ENCODE measurements at regions not wholly inside any gene's neighbourhood (a gene's known extent, or its start where the extent isn't known, plus 50 kb on each side); places are given as distances from the start of the nearest gene placed in this dataset.

DNA sequence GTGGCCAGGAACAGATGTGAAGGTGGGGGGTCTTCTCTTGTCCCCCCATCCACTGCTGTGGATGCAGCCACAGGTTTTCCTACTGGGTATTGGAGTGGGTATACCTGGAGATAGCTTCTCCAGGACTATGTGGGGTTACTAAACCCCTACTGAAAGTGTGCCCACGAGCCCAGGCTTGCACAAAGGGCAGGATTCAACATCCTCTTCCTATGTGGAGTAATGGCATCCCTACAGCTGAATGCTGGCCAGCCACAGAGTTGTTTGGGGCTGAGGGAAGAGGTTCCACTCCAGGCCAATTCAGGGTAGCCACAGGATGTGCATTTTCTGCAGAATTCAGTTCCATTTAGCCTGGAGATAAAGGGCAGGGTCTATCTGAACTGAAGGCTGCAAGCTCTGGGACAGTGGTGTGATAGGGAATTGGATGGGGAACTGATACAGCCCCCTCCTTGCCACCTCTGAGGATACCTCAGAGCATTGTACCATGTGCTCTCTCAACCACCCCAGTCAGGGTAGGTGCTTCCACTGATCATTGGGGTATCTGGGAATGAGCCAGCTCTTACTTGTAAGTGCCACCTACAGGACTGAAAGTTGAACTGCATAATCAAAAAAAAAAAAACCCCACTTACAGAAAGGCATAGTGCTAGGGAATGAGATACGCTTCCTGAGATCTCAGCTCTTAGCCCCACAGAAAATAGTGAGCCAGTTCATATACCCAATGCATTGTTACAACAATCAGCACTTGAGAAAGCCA, 187.1 kb downstream of the KITLG start:
- WGBS, 5 donors: 83 to 97% (median 89%) methylated on average over 2 of the region's 2 CpGs
- Histone ChIP-seq H3K27me3 (no peaks in the 10 kb centered on the region), H3K4me1 (no peaks in the 10 kb centered on the region), H3K36me3 (no peaks in the 10 kb centered on the region), H3K9me3 (no peaks in the 10 kb centered on the region), H3K27ac (no peak overlapping the region), H3K4me3 (no peak overlapping the region)
- intact Hi-C loops (cut with DNase I; ENCODE audit: low total_unique reads): no loop called here
- TF ChIP-seq POLR2AphosphoS5 (IDR thresholded peaks at IDR 0.05): no peak
- no peak for TF ChIP-seq EP300 (IDR thresholded peaks at IDR 0.05)
- no peak for TF ChIP-seq POLR2A (IDR thresholded peaks at IDR 0.05)
- peak in 4 of 7 experiments; percentile 7 to 29 (median 17) for TF ChIP-seq CTCF (IDR thresholded peaks at IDR 0.05)
- no peak for DNase-seq

GRCh38 chr12:88398031-88398430, 182.2 kb downstream of the KITLG start:
- H3K36me3 ChIP-seq: no peaks in the 10 kb centered on the region
- intact Hi-C loops (cut with DNase I; ENCODE audit: low total_unique reads): no loop called here
- H3K4me1 ChIP-seq: peaks cover 0 to 12% (median 7%) of the 10 kb centered on the region in 4 donors
- TF ChIP-seq POLR2AphosphoS5 (IDR thresholded peaks at IDR 0.05): no peak
- no peak for TF ChIP-seq EP300 (IDR thresholded peaks at IDR 0.05)
- TF ChIP-seq CTCF (IDR thresholded peaks at IDR 0.05): no peak
- TF ChIP-seq POLR2A (IDR thresholded peaks at IDR 0.05): no peak
- WGBS, 5 donors: 91 to 98% (median 93%) methylated on average over 2 of the region's 2 CpGs
- no peak overlapping the region for H3K27ac ChIP-seq
- H3K9me3 ChIP-seq: no peaks in the 10 kb centered on the region
- no peaks in the 10 kb centered on the region for H3K27me3 ChIP-seq
- H3K4me3 ChIP-seq: no peak overlapping the region
- DNase-seq: no peak

DNA sequence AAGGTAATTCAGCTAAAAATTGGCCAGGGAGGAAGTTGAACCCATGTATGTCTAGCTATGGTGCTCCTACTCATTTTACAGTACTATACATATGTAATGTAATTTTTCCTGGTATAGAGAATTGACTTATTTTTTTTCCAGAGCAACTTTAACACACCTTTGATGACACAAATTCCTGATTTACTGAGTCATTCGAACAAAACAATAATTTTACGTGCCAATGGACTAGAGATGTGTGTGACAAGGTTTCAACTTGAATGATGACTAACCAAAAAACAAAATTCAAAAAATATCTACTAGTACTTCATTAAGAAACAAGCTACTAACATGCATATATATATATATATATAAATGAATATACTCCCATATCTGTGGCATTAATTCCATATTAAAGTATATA, 180.5 kb downstream of the KITLG start:
- WGBS, 5 donors: 62 to 81% (median 76%) methylated on average over 2 of the region's 2 CpGs
- Histone ChIP-seq H3K4me3 (no peak overlapping the region), H3K27me3 (no peaks in the 10 kb centered on the region), H3K27ac (no peak overlapping the region), H3K4me1 (peaks cover 0 to 12% (median 7%) of the 10 kb centered on the region in 4 donors), H3K9me3 (no peaks in the 10 kb centered on the region), H3K36me3 (no peaks in the 10 kb centered on the region)
- DNase-seq: no peak
- intact Hi-C loops (cut with DNase I; ENCODE audit: low total_unique reads): no loop called here
- TF ChIP-seq CTCF (IDR thresholded peaks at IDR 0.05) (no peak), POLR2A (IDR thresholded peaks at IDR 0.05) (no peak), EP300 (IDR thresholded peaks at IDR 0.05) (no peak), POLR2AphosphoS5 (IDR thresholded peaks at IDR 0.05) (no peak)

DNA sequence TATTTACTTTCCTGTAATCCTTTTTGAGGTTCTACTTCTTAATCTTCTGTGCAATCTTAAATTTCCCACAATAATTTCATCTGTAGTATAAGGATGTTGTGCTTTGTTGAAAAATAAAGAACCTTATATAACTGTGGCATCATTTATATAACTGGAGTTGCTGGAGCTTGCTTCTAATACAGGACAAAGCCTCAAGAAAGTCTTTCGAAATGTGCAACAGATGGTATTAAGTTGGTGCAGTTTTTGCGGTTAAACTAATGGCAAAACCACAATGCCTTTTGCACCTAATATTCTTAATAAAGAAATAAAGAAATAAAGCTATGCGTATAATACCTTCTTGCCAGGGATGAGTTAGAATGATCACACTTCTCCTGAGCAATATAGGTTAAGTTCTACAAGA, 180.0 kb downstream of the KITLG start:
- Histone ChIP-seq H3K4me1 (peaks cover 0 to 12% (median 7%) of the 10 kb centered on the region in 4 donors), H3K9me3 (no peaks in the 10 kb centered on the region), H3K4me3 (no peak overlapping the region), H3K36me3 (no peaks in the 10 kb centered on the region), H3K27me3 (no peaks in the 10 kb centered on the region), H3K27ac (no peak overlapping the region)
- whole genome bisulfite sequencing, 5 donors: 83 to 91% (median 88%) methylated on average over 3 of the region's 3 CpGs
- DNase-seq: no peak
- intact Hi-C loops (cut with DNase I; ENCODE audit: low total_unique reads): no loop called here
- TF ChIP-seq CTCF (IDR thresholded peaks at IDR 0.05): no peak
- no peak for TF ChIP-seq POLR2A (IDR thresholded peaks at IDR 0.05)
- TF ChIP-seq POLR2AphosphoS5 (IDR thresholded peaks at IDR 0.05): no peak
- TF ChIP-seq EP300 (IDR thresholded peaks at IDR 0.05): no peak

Measured in stomach (tissue), 8 donors.